A549 (cell line): ENCODE measurements at regions not wholly inside any gene's neighbourhood (a gene's known extent, or its start where the extent isn't known, plus 50 kb on each side); places are given as distances from the start of the nearest gene placed in this dataset.
"Not testable (repeated sequence)": the region's sequence is repeated elsewhere in the genome, so short reads cannot be mapped to it uniquely, and the experiment has no call there.

Source experiments
- BHLHE40 ChIP-seq: IDR thresholded peaks from 2 replicates; pipeline ENCODE4 v1.6.1; 2012; ENCODE audit warnings: low read depth, low read length, inconsistent platforms
- CEBPB ChIP-seq, 2 experiments: fragments of >200 bp in 1 of 2; sonication (Bioruptor Twin) in 1 of 2; formaldehyde crosslinking in 1 of 2; IDR thresholded peaks; 2 replicates each; pipeline ENCODE4 v1.6.1; 2012 to 2016
- CTCF ChIP-seq: fragments of >200 bp; sonication (Bioruptor Twin); formaldehyde crosslinking; IDR thresholded peaks from 3 replicates; pipeline ENCODE4 v1.5.1; 2016
- EHF ChIP-seq: fragments of 250-450 bp; sonication (Bioruptor Pico); IDR thresholded peaks from 2 replicates; pipeline ENCODE4 v1.5.0; 2020; ENCODE audit warnings: mild to moderate bottlenecking
- EP300 ChIP-seq, 2 experiments: fragments of >200 bp; sonication (Bioruptor Twin); formaldehyde crosslinking; IDR thresholded peaks; 2 replicates in 1 of 2; 3 replicates in 1 of 2; pipeline ENCODE4 v1.6.1; 2016 to 2017
- ESRRA ChIP-seq: fragments of 150-350 bp; IDR thresholded peaks from 2 replicates; pipeline ENCODE4 v1.6.1; 2014; ENCODE audit warnings: mild to moderate bottlenecking, low read length, borderline replicate concordance
- KDM1A ChIP-seq: fragments of 200-600 bp; sonication (generic); IDR thresholded peaks from 2 replicates; pipeline ENCODE4 v1.6.1; 2016; ENCODE audit warnings: low read depth, mild to moderate bottlenecking
- MYC ChIP-seq: IDR thresholded peaks from 2 replicates; pipeline ENCODE4 v1.6.1; 2012; ENCODE audit warnings: mild to moderate bottlenecking, inconsistent platforms, low read length, improper control_type of control experiment, borderline replicate concordance
- PBX3 ChIP-seq: IDR thresholded peaks from 2 replicates; pipeline ENCODE4 v1.6.1; 2012
- POLR2A ChIP-seq: IDR thresholded peaks from 2 replicates; pipeline ENCODE4 v1.6.1; 2012; ENCODE audit warnings: mild to moderate bottlenecking, low read length
- RCOR1 ChIP-seq: fragments of 150-350 bp; IDR thresholded peaks from 2 replicates; pipeline ENCODE4 v1.6.1; 2014; ENCODE audit warnings: antibody characterized with exemption, low read length, low read depth
- REST ChIP-seq: fragments of 200-600 bp; sonication (generic); IDR thresholded peaks from 2 replicates; pipeline ENCODE4 v1.6.1; 2016; ENCODE audit warnings: antibody characterized with exemption, mild to moderate bottlenecking, moderate library complexity
- SREBF2 ChIP-seq: fragments of 450-650 bp; IDR thresholded peaks from 2 replicates; pipeline ENCODE4 v1.6.1; 2014; ENCODE audit warnings: mild to moderate bottlenecking, moderate library complexity
- ZFP36 ChIP-seq: fragments of 450-650 bp; IDR thresholded peaks from 2 replicates; pipeline ENCODE4 v1.6.1; 2014; ENCODE audit warnings: borderline replicate concordance; ENCODE audit not compliant: partially characterized antibody

- not testable (repeated sequence) for TF ChIP-seq EP300 (IDR thresholded peaks at IDR 0.05); ESRRA; REST; POLR2A; CTCF; ZFP36; EHF (CRISPR knock-in tag); CEBPB (IDR thresholded peaks at IDR 0.05); MYC; SREBF2; KDM1A; BHLHE40; PBX3; RCOR1
These were observed 130.5 kb upstream of the TP53TG3C start for GRCh38 chr16:33063365-33064170.
